PFSK-1 (cell line): ENCODE measurements at regions not wholly inside any gene's neighbourhood (a gene's known extent, or its start where the extent isn't known, plus 50 kb on each side); places are given as distances from the start of the nearest gene placed in this dataset.

Source experiments
- POLR2AphosphoS5 ChIP-seq: IDR thresholded peaks from 2 replicates; pipeline ENCODE4 v1.6.1; 2012; ENCODE audit warnings: low read depth, mild to moderate bottlenecking, control low read depth, low read length, moderate library complexity
- REST ChIP-seq, 2 experiments: IDR thresholded peaks; 2 replicates each; pipeline versions ENCODE4 v1.6.1 to v1.8.0; 2011 to 2012; ENCODE audit warnings: low read depth in 2 of 2, low read length in 2 of 2, control low read depth in 1 of 2, inconsistent platforms in 1 of 2, mild to moderate bottlenecking in 1 of 2, moderate library complexity in 1 of 2; ENCODE audit not compliant: insufficient read depth in 1 of 2

- no peak for TF ChIP-seq POLR2AphosphoS5
- TF ChIP-seq REST (IDR thresholded peaks at IDR 0.05; ENCODE audit: insufficient read depth in 1 of 2, low read depth in 2 of 2, low read length in 2 of 2), result no peak
Measured at GRCh38 chr6:106003268-106003987, 82.7 kb upstream of the PRDM1 start.
